Activated naive CD8-positive, alpha-beta T cell (primary cell): ENCODE measurements at regions not wholly inside any gene's neighbourhood (a gene's known extent, or its start where the extent isn't known, plus 50 kb on each side); places are given as distances from the start of the nearest gene placed in this dataset.

Source experiments
- H3K27ac Mint-ChIP-seq: one replicate; pipeline ENCODE4 v1.8.0; 2021; ENCODE audit warnings: mixed read lengths
- H3K27me3 Mint-ChIP-seq: one replicate; pipeline ENCODE4 v1.8.0; 2021; ENCODE audit warnings: mixed read lengths
- H3K36me3 Mint-ChIP-seq: one replicate; pipeline ENCODE4 v1.8.0; 2021; ENCODE audit warnings: mixed read lengths
- H3K4me1 Mint-ChIP-seq: one replicate; pipeline ENCODE4 v1.8.0; 2021; ENCODE audit warnings: low read depth, mixed read lengths
- H3K4me3 Mint-ChIP-seq: one replicate; pipeline ENCODE4 v1.8.0; 2021; ENCODE audit warnings: mild to moderate bottlenecking, mixed read lengths
- H3K9me3 Mint-ChIP-seq: one replicate; pipeline ENCODE4 v1.8.0; 2021; ENCODE audit warnings: low read depth, mixed read lengths

GRCh38 chr11:86124251-86125233 is 55.7 kb upstream of the PICALM start:
- Mint-ChIP-seq H3K4me1 (peaks cover 7% of the 10 kb centered on the region), H3K9me3 (no peaks in the 10 kb centered on the region), H3K36me3 (peaks cover 2% of the 10 kb centered on the region), H3K4me3 (no peak overlapping the region), H3K27me3 (peaks cover 2% of the 10 kb centered on the region), H3K27ac (no peak overlapping the region)

GRCh38 chr11:86122773-86123172 is 53.9 kb upstream of the PICALM start:
- no peaks in the 10 kb centered on the region for H3K9me3 Mint-ChIP-seq
- no peaks in the 10 kb centered on the region for H3K36me3 Mint-ChIP-seq
- H3K27ac Mint-ChIP-seq, result no peak overlapping the region
- peaks cover 13% of the 10 kb centered on the region for H3K4me1 Mint-ChIP-seq
- H3K4me3 Mint-ChIP-seq, result no peak overlapping the region
- H3K27me3 Mint-ChIP-seq, result peaks cover 2% of the 10 kb centered on the region

- peaks cover 32% of the 10 kb centered on the region for H3K4me1 Mint-ChIP-seq
- peaks cover 2% of the 10 kb centered on the region for H3K27me3 Mint-ChIP-seq
- H3K36me3 Mint-ChIP-seq, result no peaks in the 10 kb centered on the region
- no peaks in the 10 kb centered on the region for H3K9me3 Mint-ChIP-seq
- no peak overlapping the region for H3K27ac Mint-ChIP-seq
- no peak overlapping the region for H3K4me3 Mint-ChIP-seq
Observed at GRCh38 chr11:86120807-86121206, 51.9 kb upstream of the PICALM start.

GRCh38 chr11:86119906-86120305 is 51.0 kb upstream of the PICALM start:
- Mint-ChIP-seq H3K4me1 (peaks cover 35% of the 10 kb centered on the region), H3K27ac (no peak overlapping the region), H3K4me3 (no peak overlapping the region), H3K36me3 (no peaks in the 10 kb centered on the region), H3K27me3 (peaks cover 2% of the 10 kb centered on the region), H3K9me3 (no peaks in the 10 kb centered on the region)

- peaks cover 2% of the 10 kb centered on the region for H3K27me3 Mint-ChIP-seq
- H3K4me1 Mint-ChIP-seq, result peaks cover 28% of the 10 kb centered on the region
- H3K27ac Mint-ChIP-seq, result no peak overlapping the region
- no peaks in the 10 kb centered on the region for H3K36me3 Mint-ChIP-seq
- H3K9me3 Mint-ChIP-seq, result no peaks in the 10 kb centered on the region
- H3K4me3 Mint-ChIP-seq, result no peak overlapping the region
Observed at GRCh38 chr11:86119077-86119476, 50.2 kb upstream of the PICALM start.
